Neutrophil (primary cell): ENCODE measurements at regions not wholly inside any gene's neighbourhood (a gene's known extent, or its start where the extent isn't known, plus 50 kb on each side); places are given as distances from the start of the nearest gene placed in this dataset.

Experiments
- H3K27ac ChIP-seq: fragments of 200-600 bp; sonication (generic); 2 replicates; pipeline ENCODE4 v1.5.1; 2016; ENCODE audit warnings: mild to moderate bottlenecking, moderate library complexity
- H3K27me3 ChIP-seq: fragments of 200-600 bp; sonication (generic); 2 replicates; pipeline ENCODE4 v1.6.0; 2016; ENCODE audit warnings: mild to moderate bottlenecking
- H3K36me3 ChIP-seq: fragments of 200-600 bp; sonication (generic); 2 replicates; pipeline ENCODE4 v1.5.1; 2017
- H3K4me1 ChIP-seq, 2 experiments: fragments of 200-600 bp in 1 of 2; sonication (generic) in 1 of 2; 1 replicate in 1 of 2; 2 replicates in 1 of 2; pipeline versions ENCODE4 v1.5.1 to v1.6.1; 2013 to 2016; ENCODE audit warnings: low read depth in 1 of 2, low read length in 1 of 2, mild to moderate bottlenecking in 1 of 2, moderate library complexity in 1 of 2; ENCODE audit not compliant: control insufficient read depth in 1 of 2, insufficient read depth in 1 of 2
- H3K4me3 ChIP-seq, 2 experiments: fragments of 200-600 bp in 1 of 2; sonication (generic) in 1 of 2; 1 replicate in 1 of 2; 2 replicates in 1 of 2; pipeline ENCODE4 v1.5.1; 2013 to 2016; ENCODE audit warnings: low read depth in 1 of 2, low read length in 1 of 2, mild to moderate bottlenecking in 1 of 2, moderate library complexity in 1 of 2
- H3K9me3 ChIP-seq: fragments of 200-600 bp; sonication (generic); 2 replicates; pipeline ENCODE4 v1.5.1; 2016
- TF ChIP-seq, protein P1 (sequence below): fragments of 200-600 bp; sonication (generic); IDR thresholded peaks from 2 replicates; pipeline ENCODE4 v1.5.1; 2016; ENCODE audit warnings: antibody characterized with exemption

DNA sequence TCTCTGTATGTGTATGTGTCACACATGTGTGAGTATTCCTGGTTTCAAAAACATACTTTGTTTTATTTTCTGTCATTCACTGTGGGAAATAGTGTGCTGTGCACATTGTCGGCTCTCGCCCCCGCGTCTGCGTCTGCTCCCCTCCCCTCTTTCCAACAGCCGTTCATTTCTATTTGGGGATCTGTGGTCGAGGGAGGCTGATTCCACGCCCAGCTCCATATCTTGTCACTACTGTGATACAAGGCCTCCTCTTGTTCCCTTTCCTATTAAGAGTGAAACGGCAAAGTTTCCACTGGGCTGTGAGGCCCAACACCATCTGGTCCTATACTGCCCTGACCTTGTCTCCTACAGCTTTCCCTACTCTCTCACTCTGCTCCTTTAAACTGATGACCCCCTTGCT is 172.5 kb upstream of the LRIG1 start:
- Histone ChIP-seq H3K4me3 (no peak overlapping the region), H3K9me3 (no peaks in the 10 kb centered on the region), H3K36me3 (no peaks in the 10 kb centered on the region), H3K27me3 (no peaks in the 10 kb centered on the region), H3K4me1 (no peaks in the 10 kb centered on the region), H3K27ac (no peak overlapping the region)
- TF ChIP-seq, protein P1, sequence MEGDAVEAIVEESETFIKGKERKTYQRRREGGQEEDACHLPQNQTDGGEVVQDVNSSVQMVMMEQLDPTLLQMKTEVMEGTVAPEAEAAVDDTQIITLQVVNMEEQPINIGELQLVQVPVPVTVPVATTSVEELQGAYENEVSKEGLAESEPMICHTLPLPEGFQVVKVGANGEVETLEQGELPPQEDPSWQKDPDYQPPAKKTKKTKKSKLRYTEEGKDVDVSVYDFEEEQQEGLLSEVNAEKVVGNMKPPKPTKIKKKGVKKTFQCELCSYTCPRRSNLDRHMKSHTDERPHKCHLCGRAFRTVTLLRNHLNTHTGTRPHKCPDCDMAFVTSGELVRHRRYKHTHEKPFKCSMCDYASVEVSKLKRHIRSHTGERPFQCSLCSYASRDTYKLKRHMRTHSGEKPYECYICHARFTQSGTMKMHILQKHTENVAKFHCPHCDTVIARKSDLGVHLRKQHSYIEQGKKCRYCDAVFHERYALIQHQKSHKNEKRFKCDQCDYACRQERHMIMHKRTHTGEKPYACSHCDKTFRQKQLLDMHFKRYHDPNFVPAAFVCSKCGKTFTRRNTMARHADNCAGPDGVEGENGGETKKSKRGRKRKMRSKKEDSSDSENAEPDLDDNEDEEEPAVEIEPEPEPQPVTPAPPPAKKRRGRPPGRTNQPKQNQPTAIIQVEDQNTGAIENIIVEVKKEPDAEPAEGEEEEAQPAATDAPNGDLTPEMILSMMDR: no peak

DNA sequence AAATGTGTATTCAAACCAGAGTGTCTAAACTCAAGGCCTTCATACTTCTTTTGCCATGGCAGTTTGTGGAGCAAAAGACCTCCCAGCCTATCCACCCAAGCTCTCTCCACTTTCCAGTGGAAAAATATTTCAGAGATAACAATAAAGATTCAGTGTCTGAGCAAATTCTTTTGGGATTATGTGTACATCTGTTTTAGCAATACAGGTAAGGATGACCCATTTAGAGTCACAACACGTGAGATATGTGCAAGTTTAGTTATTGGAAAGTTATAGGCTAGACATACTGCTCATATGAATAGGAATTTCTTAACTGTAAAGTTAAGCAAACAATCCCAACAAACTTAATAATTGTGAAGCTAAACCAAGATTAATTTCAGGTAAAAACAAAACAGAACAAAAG is 174.5 kb upstream of the LRIG1 start:
- Histone ChIP-seq H3K27ac (no peak overlapping the region), H3K36me3 (no peaks in the 10 kb centered on the region), H3K9me3 (no peaks in the 10 kb centered on the region), H3K4me3 (no peak overlapping the region), H3K4me1 (no peaks in the 10 kb centered on the region), H3K27me3 (no peaks in the 10 kb centered on the region)
- TF ChIP-seq, protein P1: no peak

DNA sequence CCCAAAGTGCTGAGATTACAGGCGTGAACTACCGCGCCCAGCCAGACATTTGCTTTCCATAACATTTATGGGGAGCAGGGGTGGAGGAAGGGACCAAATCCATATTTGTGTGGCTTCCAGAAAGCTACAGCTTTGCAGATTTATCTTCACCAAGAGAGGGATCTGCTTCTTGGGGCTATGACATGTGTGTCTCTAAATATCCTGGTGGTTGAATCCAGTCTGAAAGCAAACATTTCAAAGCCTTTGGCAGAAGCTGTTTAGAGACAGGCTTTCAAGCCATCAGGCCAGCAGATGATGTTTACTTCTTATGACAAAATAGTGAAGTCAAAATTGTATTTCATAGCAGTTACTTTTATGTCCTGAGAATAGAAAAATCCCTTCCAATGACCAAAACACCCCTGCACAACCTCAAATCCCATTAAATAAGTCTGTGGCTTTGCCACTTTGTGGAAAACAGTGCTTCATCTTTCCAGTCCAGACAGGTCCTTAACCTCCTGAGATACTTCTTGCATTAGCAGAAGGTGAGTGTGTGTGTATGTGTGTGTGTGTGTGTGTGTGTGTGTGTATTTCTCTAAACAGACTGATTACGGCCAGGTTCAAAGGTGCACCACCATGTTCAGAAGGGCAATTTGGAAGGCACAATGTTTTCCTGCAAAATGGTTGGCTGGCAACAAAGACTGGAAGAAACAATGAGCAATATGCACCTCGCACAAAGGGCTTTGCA is 191.4 kb upstream of the LRIG1 start:
- no peaks in the 10 kb centered on the region for H3K9me3 ChIP-seq
- no peaks in the 10 kb centered on the region for H3K4me1 ChIP-seq
- H3K27me3 ChIP-seq: no peaks in the 10 kb centered on the region
- H3K36me3 ChIP-seq: no peaks in the 10 kb centered on the region
- H3K27ac ChIP-seq: no peak overlapping the region
- TF ChIP-seq, protein P1: no peak
- H3K4me3 ChIP-seq: no peak overlapping the region

DNA sequence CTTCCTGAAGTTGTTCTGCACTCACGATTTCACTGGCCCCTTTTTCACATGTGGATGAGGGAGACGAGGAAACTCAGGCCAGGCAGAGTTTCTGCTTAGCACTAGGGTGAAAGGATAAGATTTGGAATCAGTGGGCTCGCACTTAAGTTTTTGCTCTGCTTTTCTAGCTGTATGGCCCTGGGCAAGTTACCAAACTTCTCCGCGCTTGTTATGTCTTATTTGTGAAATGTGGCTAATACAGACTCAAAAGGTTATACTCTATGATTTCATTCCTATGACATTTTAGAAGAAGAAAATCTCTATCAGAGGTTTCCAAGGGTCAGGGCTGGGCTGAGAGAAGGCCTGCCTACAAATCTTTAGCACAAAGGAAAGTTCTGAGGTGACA is 191.9 kb upstream of the LRIG1 start:
- TF ChIP-seq, protein P1: no peak
- Histone ChIP-seq H3K4me1 (no peaks in the 10 kb centered on the region), H3K9me3 (no peaks in the 10 kb centered on the region), H3K27ac (no peak overlapping the region), H3K36me3 (no peaks in the 10 kb centered on the region), H3K27me3 (no peaks in the 10 kb centered on the region), H3K4me3 (no peak overlapping the region)

DNA sequence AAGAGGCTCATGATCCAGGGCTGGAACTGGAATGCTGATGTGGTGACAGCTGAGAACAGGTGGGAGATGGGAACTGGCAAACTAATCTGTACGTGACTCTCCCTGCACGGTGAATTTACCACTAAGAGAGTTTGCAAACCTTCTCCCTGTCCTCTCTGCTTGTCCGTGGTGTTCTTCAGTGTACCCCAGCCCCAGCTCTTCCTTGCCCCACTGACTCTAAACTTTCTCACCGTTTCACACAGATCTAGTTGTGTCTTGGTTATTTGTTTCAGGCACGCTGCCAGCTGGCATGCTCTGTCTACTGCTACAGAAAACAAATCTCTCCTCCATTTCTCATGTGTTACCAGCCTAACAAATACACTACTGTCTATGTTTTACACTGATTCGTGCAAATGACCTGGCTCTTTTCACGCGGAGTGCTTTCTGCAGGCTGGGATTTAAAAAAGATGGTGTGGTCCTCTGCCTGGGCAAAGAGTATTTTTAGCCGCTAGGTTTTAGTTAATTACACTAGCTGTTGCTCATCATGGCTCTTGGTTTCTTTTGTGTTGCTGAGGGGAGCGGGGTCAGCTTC is 192.7 kb upstream of the LRIG1 start:
- Histone ChIP-seq H3K9me3 (no peaks in the 10 kb centered on the region), H3K4me3 (no peak overlapping the region), H3K27ac (no peak overlapping the region)

More for the DNA sequence above, 192.7 kb upstream of the LRIG1 start:
- Histone ChIP-seq H3K4me1 (no peaks in the 10 kb centered on the region), H3K27me3 (no peaks in the 10 kb centered on the region), H3K36me3 (no peaks in the 10 kb centered on the region)
- TF ChIP-seq, protein P1: no peak
